ENCODE measurements at regions not wholly inside any gene's neighbourhood (a gene's known extent, or its start where the extent isn't known, plus 50 kb on each side); places are given as distances from the start of the nearest gene placed in this dataset.
A peak's percentile ranks its signal among the peaks of the same experiment; 100 is the strongest.
"Not testable (repeated sequence)": the region's sequence is repeated elsewhere in the genome, so short reads cannot be mapped to it uniquely, and the experiment has no call there.

GRCh38 chr4:86461849-86462248, 102.0 kb upstream of the MAPK10 start:
- peaks cover 41% of the 10 kb centered on the region for H3K9me3 Mint-ChIP-seq
- no peak for TF ChIP-seq CTCF (IDR thresholded peaks at IDR 0.05)
- no peak overlapping the region for H3K4me3 Mint-ChIP-seq
- no peaks in the 10 kb centered on the region for H3K27me3 Mint-ChIP-seq (ENCODE audit: low read depth, poor library complexity)
- H3K36me3 Mint-ChIP-seq (ENCODE audit: low read depth), result peaks cover 31% of the 10 kb centered on the region
- no peak overlapping the region for H3K27ac Mint-ChIP-seq
- no peak for DNase-seq
- H3K4me1 Mint-ChIP-seq, result no peaks in the 10 kb centered on the region

- no peak for DNase-seq
- Mint-ChIP-seq H3K36me3 (ENCODE audit: low read depth) (peaks cover 3% of the 10 kb centered on the region), H3K27me3 (ENCODE audit: low read depth, poor library complexity) (peaks cover 10% of the 10 kb centered on the region), H3K4me3 (no peak overlapping the region), H3K4me1 (peaks cover 8% of the 10 kb centered on the region), H3K9me3 (peaks cover 6% of the 10 kb centered on the region), H3K27ac (peak overlapping the region; percentile 21)
- TF ChIP-seq CTCF (IDR thresholded peaks at IDR 0.05), result no peak
These were observed 112.6 kb upstream of the MAPK10 start for GRCh38 chr4:86472377-86473019.

- not testable (repeated sequence) for H3K36me3 Mint-ChIP-seq (ENCODE audit: low read depth); DNase-seq; H3K27ac Mint-ChIP-seq; H3K9me3 Mint-ChIP-seq; H3K27me3 Mint-ChIP-seq (ENCODE audit: low read depth, poor library complexity); H3K4me3 Mint-ChIP-seq; H3K4me1 Mint-ChIP-seq
These were observed 116.0 kb upstream of the PTPN13 start for GRCh38 chr4:86478151-86478550.

GRCh38 chr4:86481440-86481839, 112.7 kb upstream of the PTPN13 start:
- Mint-ChIP-seq H3K36me3 (ENCODE audit: low read depth) (peaks cover 11% of the 10 kb centered on the region), H3K4me1 (peaks cover 2% of the 10 kb centered on the region), H3K4me3 (no peak overlapping the region), H3K27me3 (ENCODE audit: low read depth, poor library complexity) (no peaks in the 10 kb centered on the region), H3K27ac (no peak overlapping the region), H3K9me3 (peaks cover 3% of the 10 kb centered on the region)
- DNase-seq, result no peak
- TF ChIP-seq CTCF (IDR thresholded peaks at IDR 0.05), result no peak

- H3K36me3 Mint-ChIP-seq (ENCODE audit: low read depth), result peaks cover 18% of the 10 kb centered on the region
- peaks cover 3% of the 10 kb centered on the region for H3K9me3 Mint-ChIP-seq
- peak; percentile 30 for TF ChIP-seq CTCF (IDR thresholded peaks at IDR 0.05)
- no peaks in the 10 kb centered on the region for H3K27me3 Mint-ChIP-seq (ENCODE audit: low read depth, poor library complexity)
- peak overlapping the region; percentile 58 for H3K4me3 Mint-ChIP-seq
- H3K27ac Mint-ChIP-seq, result peak overlapping the region; percentile 84
- no peaks in the 10 kb centered on the region for H3K4me1 Mint-ChIP-seq
- DNase-seq, result peak; percentile 36
These were observed 111.6 kb upstream of the PTPN13 start for GRCh38 chr4:86482306-86483172.

- Mint-ChIP-seq H3K4me3 (peak overlapping the region; percentile 58), H3K36me3 (ENCODE audit: low read depth) (peaks cover 18% of the 10 kb centered on the region), H3K9me3 (peaks cover 3% of the 10 kb centered on the region), H3K27ac (peak overlapping the region; percentile 84), H3K4me1 (no peaks in the 10 kb centered on the region), H3K27me3 (ENCODE audit: low read depth, poor library complexity) (no peaks in the 10 kb centered on the region)
- no peak for DNase-seq
- no peak for TF ChIP-seq CTCF (IDR thresholded peaks at IDR 0.05)
These were observed 111.0 kb upstream of the PTPN13 start for GRCh38 chr4:86483173-86483490.
